Esophagus muscularis mucosa (tissue), 4 donors: ENCODE measurements at regions not wholly inside any gene's neighbourhood (a gene's known extent, or its start where the extent isn't known, plus 50 kb on each side); places are given as distances from the start of the nearest gene placed in this dataset.

Experiments
- DNase-seq: peaks from one replicate; pipeline ENCODE4 v3.0.0-alpha.2; 2017; ENCODE audit errors: extremely low spot score
- H3K27ac ChIP-seq, 4 donors: fragments of 200-600 bp; sonication (generic); replicated peaks in 1 of 4; 1 replicate in 3 of 4; 2 replicates in 1 of 4; pipeline ENCODE4 v1.5.1; 2016 to 2019; ENCODE audit warnings: mild to moderate bottlenecking in 1 of 4
- H3K27me3 ChIP-seq, 4 donors: fragments of 200-600 bp; sonication (generic); one replicate each; pipeline versions ENCODE4 v1.5.1 to v1.6.0; 2016 to 2019
- H3K36me3 ChIP-seq, 4 donors: fragments of 200-600 bp; sonication (generic); one replicate each; pipeline ENCODE4 v1.5.1; 2016 to 2019
- H3K4me1 ChIP-seq, 4 donors: fragments of 200-600 bp; sonication (generic); one replicate each; pipeline ENCODE4 v1.5.1; 2016 to 2019
- H3K4me3 ChIP-seq, 4 donors: fragments of 200-600 bp; sonication (generic); 1 replicate in 2 of 4; 2 replicates in 2 of 4; pipeline ENCODE4 v1.5.1; 2016 to 2019; ENCODE audit warnings: mild to moderate bottlenecking in 4 of 4, moderate library complexity in 1 of 4
- H3K9me3 ChIP-seq, 4 donors: fragments of 200-600 bp; sonication (generic); 1 replicate in 3 of 4; 2 replicates in 1 of 4; pipeline ENCODE4 v1.5.1; 2016 to 2019
- EP300 ChIP-seq: sonication (generic); formaldehyde crosslinking; IDR thresholded peaks from one replicate; pipeline ENCODE4 v1.6.1; 2017; ENCODE audit warnings: antibody characterized with exemption
- POLR2A ChIP-seq: fragments of 450-650 bp; IDR thresholded peaks from one replicate; pipeline ENCODE4 v1.6.1; 2017; ENCODE audit warnings: antibody characterized with exemption, moderate library complexity, mild to moderate bottlenecking, low read depth
- POLR2AphosphoS5 ChIP-seq, 2 donors: sonication (generic); formaldehyde crosslinking; IDR thresholded peaks; one replicate each; pipeline ENCODE4 v1.6.1; 2017; ENCODE audit warnings: antibody characterized with exemption in 2 of 2
- WGBS: methylation state at CpG from one replicate; pipeline ENCODE4 v1.1.5; 2018; 5-methylcytosine and 5-hydroxymethylcytosine counted together
- intact Hi-C: fragments of 100-400 bp; cut with DNase I; formaldehyde crosslinking; loops from one replicate; pipeline ENCODE4 v1.15.1; 2023
- TF ChIP-seq, protein P1 (sequence below), 3 experiments: fragments of 200-600 bp in 2 of 3; fragments of 450-650 bp in 1 of 3; sonication (generic) in 2 of 3; IDR thresholded peaks; one replicate each; pipeline ENCODE4 v1.5.1; 2017 to 2019; ENCODE audit warnings: antibody characterized with exemption in 3 of 3, mild to moderate bottlenecking in 2 of 3, moderate library complexity in 1 of 3

- intact Hi-C loops, result no loop called here
- 86% methylated on average over 1 of the region's 1 CpG for WGBS
- TF ChIP-seq, protein P1, sequence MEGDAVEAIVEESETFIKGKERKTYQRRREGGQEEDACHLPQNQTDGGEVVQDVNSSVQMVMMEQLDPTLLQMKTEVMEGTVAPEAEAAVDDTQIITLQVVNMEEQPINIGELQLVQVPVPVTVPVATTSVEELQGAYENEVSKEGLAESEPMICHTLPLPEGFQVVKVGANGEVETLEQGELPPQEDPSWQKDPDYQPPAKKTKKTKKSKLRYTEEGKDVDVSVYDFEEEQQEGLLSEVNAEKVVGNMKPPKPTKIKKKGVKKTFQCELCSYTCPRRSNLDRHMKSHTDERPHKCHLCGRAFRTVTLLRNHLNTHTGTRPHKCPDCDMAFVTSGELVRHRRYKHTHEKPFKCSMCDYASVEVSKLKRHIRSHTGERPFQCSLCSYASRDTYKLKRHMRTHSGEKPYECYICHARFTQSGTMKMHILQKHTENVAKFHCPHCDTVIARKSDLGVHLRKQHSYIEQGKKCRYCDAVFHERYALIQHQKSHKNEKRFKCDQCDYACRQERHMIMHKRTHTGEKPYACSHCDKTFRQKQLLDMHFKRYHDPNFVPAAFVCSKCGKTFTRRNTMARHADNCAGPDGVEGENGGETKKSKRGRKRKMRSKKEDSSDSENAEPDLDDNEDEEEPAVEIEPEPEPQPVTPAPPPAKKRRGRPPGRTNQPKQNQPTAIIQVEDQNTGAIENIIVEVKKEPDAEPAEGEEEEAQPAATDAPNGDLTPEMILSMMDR (IDR thresholded peaks at IDR 0.05), result no peak
- TF ChIP-seq POLR2A, result no peak
- no peak for TF ChIP-seq POLR2AphosphoS5 (IDR thresholded peaks at IDR 0.05)
- TF ChIP-seq EP300, result no peak
- Histone ChIP-seq H3K4me3 (no peak overlapping the region), H3K27me3 (no peaks in the 10 kb centered on the region), H3K27ac (no peak overlapping the region), H3K36me3 (no peaks in the 10 kb centered on the region), H3K4me1 (no peaks in the 10 kb centered on the region), H3K9me3 (no peaks in the 10 kb centered on the region)
- DNase-seq, result no peak
These were observed 558.1 kb downstream of the REEP3 start for GRCh38 chr10:64079341-64079740.

DNA sequence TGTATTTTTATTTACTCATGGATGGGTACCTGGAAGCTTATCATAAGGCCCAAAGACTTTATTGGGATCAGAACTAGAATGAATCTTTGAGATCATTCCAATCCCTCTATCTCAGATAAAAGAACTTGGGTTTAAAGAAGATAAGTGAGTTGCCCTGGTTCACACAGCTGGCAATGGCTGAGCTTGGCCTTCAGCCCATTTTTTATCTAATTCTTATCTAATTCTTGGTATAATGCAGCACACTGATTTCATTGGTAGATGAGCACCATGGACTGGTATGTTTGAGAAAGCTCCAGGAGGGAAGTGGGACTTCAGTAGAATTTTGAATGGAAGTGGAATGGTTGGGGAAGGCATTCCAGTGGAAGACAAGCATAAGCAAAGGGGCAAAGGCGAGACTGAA lies 558.9 kb downstream of the REEP3 start:
- intact Hi-C loops, result no loop called here
- TF ChIP-seq, protein P1 (IDR thresholded peaks at IDR 0.05), result no peak
- no peak for TF ChIP-seq EP300
- no peak for TF ChIP-seq POLR2AphosphoS5 (IDR thresholded peaks at IDR 0.05)
- TF ChIP-seq POLR2A, result no peak
- Histone ChIP-seq H3K36me3 (no peaks in the 10 kb centered on the region), H3K9me3 (no peaks in the 10 kb centered on the region), H3K27me3 (no peaks in the 10 kb centered on the region), H3K4me1 (no peaks in the 10 kb centered on the region), H3K27ac (no peak overlapping the region), H3K4me3 (no peak overlapping the region)
- DNase-seq, result no peak
- WGBS, result 83% methylated on average over 1 of the region's 1 CpG

DNA sequence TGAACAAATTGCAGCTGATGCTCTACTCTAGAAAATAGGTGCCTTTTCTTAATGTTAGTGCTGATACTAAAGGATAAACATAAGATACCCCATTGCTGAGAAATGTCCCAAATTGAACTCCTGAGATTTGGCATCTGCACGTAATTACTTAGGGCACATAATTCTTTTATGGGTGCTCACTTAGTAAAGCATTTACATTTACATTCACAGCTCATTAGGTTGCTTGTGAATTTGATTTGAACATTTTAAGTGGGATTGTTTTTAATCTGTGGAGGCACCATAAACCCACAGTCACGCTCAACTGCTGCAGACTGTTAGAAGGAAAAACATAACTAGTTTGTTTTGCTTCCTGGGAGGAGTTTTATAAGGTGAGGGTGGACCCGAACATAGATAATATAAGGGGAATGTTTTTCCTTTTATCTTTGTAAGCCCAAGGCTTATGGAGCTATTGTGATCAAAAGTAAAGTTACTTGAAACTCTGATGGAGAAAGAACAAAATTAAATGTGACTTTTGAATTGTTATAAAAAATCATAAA lies 560.8 kb downstream of the REEP3 start:
- no peak overlapping the region for H3K4me3 ChIP-seq
- 79% methylated on average over 3 of the region's 3 CpGs for WGBS
- H3K27ac ChIP-seq, result no peak overlapping the region
- no peaks in the 10 kb centered on the region for H3K36me3 ChIP-seq
- H3K27me3 ChIP-seq, result no peaks in the 10 kb centered on the region
- H3K4me1 ChIP-seq, result no peaks in the 10 kb centered on the region
- no peaks in the 10 kb centered on the region for H3K9me3 ChIP-seq
- no peak for DNase-seq
- no peak for TF ChIP-seq POLR2A
- TF ChIP-seq, protein P1 (IDR thresholded peaks at IDR 0.05), result no peak
- intact Hi-C loops, result no loop called here

- Histone ChIP-seq H3K4me3 (no peak overlapping the region), H3K27ac (no peak overlapping the region), H3K4me1 (no peaks in the 10 kb centered on the region), H3K36me3 (no peaks in the 10 kb centered on the region), H3K9me3 (no peaks in the 10 kb centered on the region), H3K27me3 (no peaks in the 10 kb centered on the region)
- no peak for DNase-seq
- no CpG with 5 or more reads among the region's 2 CpGs for WGBS
- TF ChIP-seq POLR2A (no peak), EP300 (no peak), POLR2AphosphoS5 (IDR thresholded peaks at IDR 0.05) (no peak)
- TF ChIP-seq, protein P1 (IDR thresholded peaks at IDR 0.05), result no peak
- intact Hi-C loops, result no loop called here
These were observed 565.0 kb downstream of the REEP3 start for GRCh38 chr10:64086083-64086767.

DNA sequence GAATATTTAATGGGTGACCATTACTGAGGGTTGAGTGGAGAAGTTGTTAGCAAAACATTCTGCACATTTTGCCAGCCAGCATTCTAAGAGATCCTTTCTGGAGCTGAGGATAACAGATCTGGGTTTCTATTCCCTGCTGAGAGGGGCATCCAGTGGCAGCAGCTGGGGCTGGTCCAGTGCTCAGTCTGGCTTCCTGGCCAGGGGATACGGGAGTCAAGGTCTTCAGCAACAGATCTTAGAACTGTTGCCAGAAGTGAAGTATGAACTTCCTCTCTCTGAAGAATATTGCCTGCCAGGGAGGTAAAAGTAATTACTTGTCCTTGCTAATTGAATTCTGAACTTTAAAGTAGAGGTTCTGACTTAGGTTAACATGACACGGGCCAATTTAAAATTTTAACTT lies 568.4 kb downstream of the REEP3 start:
- no peaks in the 10 kb centered on the region for H3K36me3 ChIP-seq
- no peaks in the 10 kb centered on the region for H3K4me1 ChIP-seq
- no peaks in the 10 kb centered on the region for H3K9me3 ChIP-seq
- H3K4me3 ChIP-seq, result no peak overlapping the region
- no peaks in the 10 kb centered on the region for H3K27me3 ChIP-seq
- DNase-seq, result no peak
- WGBS, result 51% methylated on average over 2 of the region's 2 CpGs
- no peak overlapping the region for H3K27ac ChIP-seq
- no peak for TF ChIP-seq EP300
- TF ChIP-seq POLR2AphosphoS5 (IDR thresholded peaks at IDR 0.05), result no peak
- TF ChIP-seq, protein P1 (IDR thresholded peaks at IDR 0.05), result no peak
- TF ChIP-seq POLR2A, result no peak
- intact Hi-C loops, result no loop called here
